Endothelial cell of umbilical vein (primary cell): ENCODE measurements at regions not wholly inside any gene's neighbourhood (a gene's known extent, or its start where the extent isn't known, plus 50 kb on each side); places are given as distances from the start of the nearest gene placed in this dataset.

Experiments used
- BruUV-seq: library from RNA; stranded (reverse); fragments of 400-500 nt; replicated peaks from 2 replicates; lab custom pipeline; 2021; lab: Mats Ljungman, UMichigan
- CTCF ChIA-PET: fragments of 300-600, 350-600 bp; sonication (Branson Sonifier 250); formaldehyde crosslinking; loops from one replicate; lab custom pipeline; 2021; ENCODE audit warnings: antibody characterized with exemption, inconsistent platforms; lab: Charles Lee
- POLR2A ChIA-PET: fragments of 300-600, 350-600 bp; sonication (Branson Sonifier 250); formaldehyde crosslinking; loops from one replicate; lab custom pipeline; 2021; ENCODE audit warnings: antibody characterized with exemption, inconsistent platforms; lab: Charles Lee
- DNase-seq: peaks from one replicate; pipeline ENCODE4 v3.0.0-alpha.2; 2011; ENCODE audit warnings: low read depth, low spot score
- FAIRE-seq: peaks from 2 replicates; lab custom pipeline; 2011; peaks lifted over from hg19 to GRCh38; lab: Jason Lieb, UNC
- H2AFZ ChIP-seq: 2 replicates; pipeline ENCODE4 v1.6.0; 2012; ENCODE audit warnings: low read depth, low read length, control low read depth, inconsistent platforms
- H3K27ac ChIP-seq: 2 replicates; pipeline ENCODE4 v1.5.1; 2011; ENCODE audit warnings: low read depth, mild to moderate bottlenecking, control low read depth, low read length, moderate library complexity; ENCODE audit not compliant: insufficient read depth
- H3K27me3 ChIP-seq, 2 experiments: 2 replicates each; pipeline versions ENCODE4 v1.6.0 to v1.6.1; 2011; ENCODE audit warnings: low read length in 2 of 2, mixed read lengths in 1 of 2; ENCODE audit not compliant: control insufficient read depth in 2 of 2, insufficient read depth in 2 of 2
- H3K36me3 ChIP-seq, 2 experiments: 2 replicates in 1 of 2; 3 replicates in 1 of 2; pipeline ENCODE4 v1.5.1; 2011; ENCODE audit warnings: low read length in 2 of 2, mild to moderate bottlenecking in 1 of 2, moderate library complexity in 1 of 2; ENCODE audit not compliant: control insufficient read depth in 2 of 2, insufficient read depth in 2 of 2; ENCODE audit errors: extremely low read depth in 1 of 2
- H3K4me1 ChIP-seq: 3 replicates; pipeline ENCODE4 v1.5.1; 2011; ENCODE audit warnings: mild to moderate bottlenecking, low read length; ENCODE audit not compliant: control insufficient read depth, insufficient read depth; ENCODE audit errors: extremely low read depth
- H3K4me2 ChIP-seq: 2 replicates; pipeline ENCODE4 v1.6.1; 2011; ENCODE audit warnings: low read length, control low read depth, mixed read lengths; ENCODE audit not compliant: insufficient read depth
- H3K4me3 ChIP-seq, 3 experiments: fragments of 200-600 bp in 1 of 3; sonication (generic), shearing (Covaris generic) in 1 of 3; replicated peaks in 1 of 3; 2 replicates each; pipeline ENCODE4 v1.5.1; 2011 to 2016; ENCODE audit warnings: control low read depth in 3 of 3, low read length in 3 of 3, mild to moderate bottlenecking in 2 of 3, inconsistent platforms in 1 of 3, low read depth in 1 of 3, moderate library complexity in 1 of 3; ENCODE audit not compliant: insufficient read depth in 1 of 3
- H3K79me2 ChIP-seq: 2 replicates; pipeline ENCODE4 v1.6.0; 2012; ENCODE audit warnings: low read length, inconsistent platforms; ENCODE audit not compliant: control insufficient read depth, insufficient read depth
- H3K9ac ChIP-seq: replicated peaks from 2 replicates; pipeline ENCODE3; 2011; ENCODE audit warnings: low read length, control low read depth; ENCODE audit not compliant: insufficient read depth; ENCODE audit errors: extremely low read depth
- H3K9me1 ChIP-seq: replicated peaks from 3 replicates; pipeline ENCODE4 v1.6.0; 2011; ENCODE audit warnings: mild to moderate bottlenecking, low read length; ENCODE audit not compliant: control insufficient read depth, insufficient read depth; ENCODE audit errors: extremely low read depth
- H3K9me3 ChIP-seq: replicated peaks from 2 replicates; pipeline ENCODE4 v1.5.1; 2012; ENCODE audit warnings: low read length, inconsistent platforms; ENCODE audit not compliant: control insufficient read depth, insufficient read depth
- H4K20me1 ChIP-seq: replicated peaks from 2 replicates; pipeline ENCODE3; 2011; ENCODE audit warnings: mild to moderate bottlenecking, low read length; ENCODE audit not compliant: control insufficient read depth, insufficient read depth; ENCODE audit errors: extremely low read depth
- EZH2 ChIP-seq: IDR thresholded peaks from 2 replicates; pipeline ENCODE4 v1.6.1; 2012; ENCODE audit warnings: borderline replicate concordance, low read depth, mild to moderate bottlenecking, moderate library complexity, low read length, inconsistent platforms; ENCODE audit not compliant: severe bottlenecking
- FOS ChIP-seq: IDR thresholded peaks from 2 replicates; pipeline ENCODE4 v1.6.1; 2011; ENCODE audit warnings: mild to moderate bottlenecking, low read length, moderate library complexity, borderline replicate concordance; ENCODE audit not compliant: insufficient read depth
- GATA2 ChIP-seq: IDR thresholded peaks from 2 replicates; pipeline ENCODE4 v1.7.0; 2011; ENCODE audit warnings: low read depth, mild to moderate bottlenecking, moderate library complexity, mixed read lengths, low read length; ENCODE audit not compliant: insufficient read length, insufficient read depth
- JUN ChIP-seq: IDR thresholded peaks from 2 replicates; pipeline ENCODE4 v1.6.1; 2011; ENCODE audit warnings: borderline replicate concordance, low read depth; ENCODE audit not compliant: insufficient read length, insufficient read depth
- MYC ChIP-seq: IDR thresholded peaks from one replicate; pipeline ENCODE4 v1.6.1; 2011; ENCODE audit warnings: mild to moderate bottlenecking, low read depth, low read length
- POLR2A ChIP-seq: IDR thresholded peaks from 2 replicates; pipeline ENCODE4 v1.6.1; 2012; ENCODE audit warnings: low read depth, mild to moderate bottlenecking, control low read depth, low read length
- POLR2AphosphoS5 ChIP-seq: IDR thresholded peaks from 2 replicates; pipeline ENCODE4 v1.6.1; 2012; ENCODE audit warnings: low read depth, mild to moderate bottlenecking, control low read depth, low read length, moderate library complexity; ENCODE audit not compliant: insufficient read depth
- dilution Hi-C: fragments of 300-500 bp; cut with MboI; formaldehyde crosslinking; loops from one replicate; pipeline ENCODE4 v1.15.0; 2019; ENCODE audit warnings: low sequenced_read_pairs; ENCODE audit not compliant: extremely low pct_ligation_motif_present
- intact Hi-C: fragments of 100-400 bp; cut with micrococcal nuclease; formaldehyde crosslinking; loops from one replicate; pipeline ENCODE4 v1.10.0; 2022
- TF ChIP-seq, protein P1 (sequence below): IDR thresholded peaks from 2 replicates; pipeline ENCODE4 v1.6.1; 2011; ENCODE audit not compliant: insufficient read depth, insufficient read length
- TF ChIP-seq, protein P2 (sequence below), 2 donors: IDR thresholded peaks; 1 replicate in 1 of 2; 2 replicates in 1 of 2; pipeline ENCODE4 v1.5.1; 2011; ENCODE audit warnings: low read length in 2 of 2, mild to moderate bottlenecking in 2 of 2, moderate library complexity in 2 of 2, control low read depth in 1 of 2, inconsistent platforms in 1 of 2, low read depth in 1 of 2; ENCODE audit not compliant: insufficient read depth in 1 of 2; ENCODE audit errors: extremely low read depth in 1 of 2

DNA sequence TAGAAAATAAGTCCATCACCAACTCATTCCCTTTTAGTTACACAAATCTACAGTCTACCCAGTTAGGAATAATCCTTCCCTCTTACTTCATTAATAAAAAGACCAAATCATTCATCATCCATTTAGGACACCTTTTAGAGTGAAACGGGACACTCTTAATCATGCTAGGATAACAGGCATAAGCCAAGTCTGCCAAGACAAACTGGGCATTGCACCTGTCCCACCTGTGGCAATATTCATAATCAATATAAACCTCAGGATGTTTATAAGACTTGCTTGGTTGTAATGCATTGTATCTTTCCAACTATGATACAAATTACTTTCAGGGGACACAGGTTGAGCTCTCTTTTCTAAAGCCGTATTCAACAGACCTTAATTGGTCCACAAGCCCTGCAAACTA lies 82.7 kb upstream of the SH3BP4 start:
- Histone ChIP-seq H3K9me1 (no peaks in the 10 kb centered on the region), H3K9ac (no peak overlapping the region), H2AFZ (no peak overlapping the region), H3K4me3 (no peak overlapping the region), H3K79me2 (no peaks in the 10 kb centered on the region), H3K36me3 (no peaks in the 10 kb centered on the region), H3K4me2 (no peak overlapping the region), H4K20me1 (no peaks in the 10 kb centered on the region), H3K4me1 (no peaks in the 10 kb centered on the region), H3K27ac (no peak overlapping the region), H3K9me3 (no peaks in the 10 kb centered on the region), H3K27me3 (peaks cover 4 to 5% of the 10 kb centered on the region in 2 experiments)
- dilution Hi-C loops: no loop called here
- DNase-seq: no peak
- TF ChIP-seq, protein P1, sequence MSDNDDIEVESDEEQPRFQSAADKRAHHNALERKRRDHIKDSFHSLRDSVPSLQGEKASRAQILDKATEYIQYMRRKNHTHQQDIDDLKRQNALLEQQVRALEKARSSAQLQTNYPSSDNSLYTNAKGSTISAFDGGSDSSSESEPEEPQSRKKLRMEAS: no peak
- TF ChIP-seq MYC (no peak), EZH2 (no peak), JUN (no peak), GATA2 (no peak), POLR2A (no peak), FOS (no peak), POLR2AphosphoS5 (no peak)
- TF ChIP-seq, protein P2, sequence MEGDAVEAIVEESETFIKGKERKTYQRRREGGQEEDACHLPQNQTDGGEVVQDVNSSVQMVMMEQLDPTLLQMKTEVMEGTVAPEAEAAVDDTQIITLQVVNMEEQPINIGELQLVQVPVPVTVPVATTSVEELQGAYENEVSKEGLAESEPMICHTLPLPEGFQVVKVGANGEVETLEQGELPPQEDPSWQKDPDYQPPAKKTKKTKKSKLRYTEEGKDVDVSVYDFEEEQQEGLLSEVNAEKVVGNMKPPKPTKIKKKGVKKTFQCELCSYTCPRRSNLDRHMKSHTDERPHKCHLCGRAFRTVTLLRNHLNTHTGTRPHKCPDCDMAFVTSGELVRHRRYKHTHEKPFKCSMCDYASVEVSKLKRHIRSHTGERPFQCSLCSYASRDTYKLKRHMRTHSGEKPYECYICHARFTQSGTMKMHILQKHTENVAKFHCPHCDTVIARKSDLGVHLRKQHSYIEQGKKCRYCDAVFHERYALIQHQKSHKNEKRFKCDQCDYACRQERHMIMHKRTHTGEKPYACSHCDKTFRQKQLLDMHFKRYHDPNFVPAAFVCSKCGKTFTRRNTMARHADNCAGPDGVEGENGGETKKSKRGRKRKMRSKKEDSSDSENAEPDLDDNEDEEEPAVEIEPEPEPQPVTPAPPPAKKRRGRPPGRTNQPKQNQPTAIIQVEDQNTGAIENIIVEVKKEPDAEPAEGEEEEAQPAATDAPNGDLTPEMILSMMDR (IDR thresholded peaks at IDR 0.05; ENCODE audit: extremely low read depth in 1 of 2, insufficient read depth in 1 of 2, low read depth in 1 of 2, low read length in 2 of 2): no peak
- BruUV-seq: no TSS peak
- FAIRE-seq: no peak
- ChIA-PET POLR2A (no interaction called here), CTCF (interaction anchor here (0.7 kb wide), 1 partner anchor 11 kb away, joined by 3 read pairs; no protein-coding TSS in a partner anchor)
- intact Hi-C loops: no loop called here
